ENCODE measurements at regions not wholly inside any gene's neighbourhood (a gene's known extent, or its start where the extent isn't known, plus 50 kb on each side); places are given as distances from the start of the nearest gene placed in this dataset.
A peak's percentile ranks its signal among the peaks of the same experiment; 100 is the strongest.

DNA sequence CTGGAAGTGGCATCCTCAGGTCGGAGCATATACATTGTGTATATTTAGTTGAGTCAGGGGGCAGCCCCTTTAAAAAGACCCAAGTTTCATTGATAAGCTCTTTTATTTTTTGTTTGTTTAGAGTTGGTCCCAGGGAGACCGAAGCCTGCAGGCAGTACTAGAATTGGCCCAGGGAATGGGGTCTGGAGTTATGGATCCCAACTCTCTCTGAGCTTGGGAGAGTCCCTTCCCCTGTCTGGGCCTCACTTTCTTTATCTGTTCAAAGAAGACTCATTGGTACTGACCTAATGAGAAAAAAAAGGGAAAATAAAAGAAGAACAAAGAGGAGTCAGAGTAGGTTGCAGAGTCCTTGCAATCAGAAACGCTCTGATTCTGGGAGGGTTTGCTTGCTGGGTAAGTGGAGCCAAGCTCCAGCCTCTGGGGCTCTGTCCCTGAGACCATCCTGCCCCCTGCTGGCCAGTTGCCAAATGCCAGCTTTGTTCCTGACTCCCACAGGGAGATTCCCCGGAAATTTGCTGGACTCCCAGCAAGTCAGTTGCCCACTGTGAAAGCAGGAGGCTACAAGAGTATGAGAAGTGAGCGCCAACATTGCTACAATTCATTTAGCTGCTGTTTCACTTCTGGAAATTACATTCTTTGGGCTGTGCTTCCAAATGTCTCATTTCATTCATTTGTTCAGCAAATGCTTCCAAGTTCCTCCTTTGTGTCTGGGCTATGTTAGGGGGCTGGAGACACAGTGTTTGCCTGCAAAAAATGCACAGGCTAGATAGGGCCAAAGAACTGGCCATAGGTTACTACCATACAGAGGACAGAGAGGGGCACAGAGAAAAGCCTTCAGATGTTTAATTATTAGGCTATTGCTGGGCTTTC lies 156.2 kb downstream of the MELK start:
- DNase-seq, result peak; percentile 40 to 64

DNA sequence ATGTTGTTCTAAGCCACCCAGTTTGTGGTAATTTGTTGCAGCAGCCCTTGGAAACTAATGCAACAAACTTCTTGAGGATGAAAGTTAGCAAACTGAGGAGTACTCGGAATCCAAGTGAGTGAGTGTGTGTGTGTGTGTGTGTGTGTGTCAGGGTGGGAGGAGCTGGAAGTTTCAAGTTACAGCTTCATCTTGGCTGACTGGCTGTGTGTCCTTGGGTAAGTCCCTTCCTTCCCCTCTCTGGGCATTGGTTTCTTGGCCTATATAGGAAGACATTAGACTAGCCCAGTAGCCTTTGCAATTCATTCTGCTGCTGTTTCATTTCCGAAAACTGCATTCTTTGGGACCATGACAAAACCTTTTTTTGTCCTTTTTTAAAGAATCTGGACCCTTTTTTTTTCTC lies 157.2 kb downstream of the MELK start:
- no peak for DNase-seq

DNA sequence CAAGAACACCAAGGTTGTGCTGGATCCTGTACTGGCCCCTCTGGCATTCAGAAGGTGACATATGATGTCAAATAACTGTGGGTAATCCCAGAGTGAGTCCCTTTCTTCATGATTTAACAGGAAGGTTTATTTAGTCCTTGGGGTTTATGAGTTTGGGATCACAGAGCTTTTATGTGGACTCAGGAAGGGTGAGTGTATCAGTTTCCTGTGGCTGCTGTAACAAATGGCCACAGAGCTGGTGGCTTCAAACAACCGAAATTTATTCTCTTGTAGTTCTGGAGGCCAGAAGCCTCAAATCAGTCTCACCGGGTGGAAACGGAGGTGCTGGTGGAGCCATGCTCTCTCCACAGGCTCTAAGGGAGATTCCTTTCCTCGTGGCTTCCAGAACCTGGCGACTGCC lies 157.7 kb downstream of the MELK start:
- DNase-seq, result no peak

DNA sequence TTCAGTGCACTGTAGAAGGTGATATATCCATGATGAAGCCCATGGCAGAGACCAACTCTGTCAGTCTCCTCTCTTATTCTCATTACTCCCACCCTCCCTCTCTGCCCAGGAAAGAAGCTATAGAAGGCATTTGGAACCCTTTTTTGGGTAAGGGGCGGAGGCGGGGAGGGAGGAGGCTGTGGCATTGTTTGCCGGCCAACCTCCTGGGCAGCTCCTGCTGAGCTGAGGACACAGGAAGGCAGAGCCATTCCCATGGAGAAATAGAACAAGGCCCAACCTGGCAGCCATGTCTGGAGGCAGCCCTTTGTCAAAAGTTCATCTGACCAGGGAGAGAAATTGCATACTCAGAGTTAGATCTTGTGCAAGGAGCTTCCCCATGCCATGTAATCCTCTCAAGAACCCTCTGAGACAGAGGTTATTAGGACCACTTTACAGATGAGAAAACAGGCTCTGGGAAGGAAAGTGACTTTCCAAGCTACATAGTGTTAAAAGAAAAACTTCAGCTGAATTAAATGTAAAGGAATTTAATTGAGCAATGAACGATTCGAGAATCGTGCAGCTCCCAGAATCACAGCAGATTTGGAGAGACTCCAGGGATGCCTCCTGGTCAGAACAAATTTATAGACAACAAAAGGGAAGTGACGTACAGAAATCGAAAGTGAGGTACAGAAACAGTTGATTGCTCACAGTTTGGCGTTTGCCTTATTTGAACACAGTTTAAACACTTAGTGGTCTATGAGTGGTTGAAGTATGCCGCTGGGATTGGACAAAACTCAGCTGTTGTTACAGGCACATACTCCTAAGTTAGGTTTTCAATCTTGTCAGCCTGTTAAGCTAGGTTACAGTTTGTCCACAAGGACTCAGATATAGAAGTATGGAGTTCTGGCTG lies 158.6 kb downstream of the MELK start:
- peak; percentile 6 to 13 for DNase-seq

DNA sequence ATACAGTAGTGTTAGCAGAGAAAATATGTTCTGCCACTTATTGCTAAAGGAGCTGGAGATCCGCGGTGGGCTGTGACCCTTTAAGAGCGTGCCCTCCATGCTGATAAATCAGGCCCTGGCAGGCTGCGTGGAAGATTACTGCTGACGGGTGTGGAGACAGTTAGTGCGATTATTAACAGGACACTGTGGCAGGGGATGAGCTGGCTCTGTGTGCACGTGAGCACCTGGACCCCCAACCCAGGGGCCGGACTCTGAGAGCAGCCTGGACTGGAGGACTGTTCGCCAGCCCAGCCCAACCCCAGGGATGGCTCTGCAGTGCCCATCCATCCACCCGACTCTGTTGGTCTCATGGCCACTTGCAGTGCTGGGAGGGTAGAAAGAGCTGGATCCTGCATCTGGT lies 162.0 kb downstream of the MELK start:
- no peak for DNase-seq

DNA sequence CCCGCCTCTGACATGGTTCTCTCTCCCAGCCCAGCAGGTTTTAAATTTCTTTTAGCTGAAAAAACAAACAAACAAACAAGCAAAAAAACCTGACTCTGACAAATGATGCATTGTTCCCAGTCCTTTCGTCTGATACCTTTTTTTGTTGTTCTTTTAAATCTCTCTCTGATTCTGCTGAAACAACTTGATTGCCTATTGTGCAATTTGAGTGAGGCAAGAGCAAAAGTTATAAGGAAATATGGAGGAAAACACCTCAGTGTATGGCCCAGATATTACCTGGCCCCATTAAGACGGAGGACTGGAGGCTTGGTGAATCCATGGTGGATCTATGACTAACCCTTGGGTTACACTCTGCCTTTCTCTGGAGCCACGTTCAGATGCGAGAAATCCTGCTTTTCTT lies 164.0 kb downstream of the MELK start:
- DNase-seq, result no peak

DNA sequence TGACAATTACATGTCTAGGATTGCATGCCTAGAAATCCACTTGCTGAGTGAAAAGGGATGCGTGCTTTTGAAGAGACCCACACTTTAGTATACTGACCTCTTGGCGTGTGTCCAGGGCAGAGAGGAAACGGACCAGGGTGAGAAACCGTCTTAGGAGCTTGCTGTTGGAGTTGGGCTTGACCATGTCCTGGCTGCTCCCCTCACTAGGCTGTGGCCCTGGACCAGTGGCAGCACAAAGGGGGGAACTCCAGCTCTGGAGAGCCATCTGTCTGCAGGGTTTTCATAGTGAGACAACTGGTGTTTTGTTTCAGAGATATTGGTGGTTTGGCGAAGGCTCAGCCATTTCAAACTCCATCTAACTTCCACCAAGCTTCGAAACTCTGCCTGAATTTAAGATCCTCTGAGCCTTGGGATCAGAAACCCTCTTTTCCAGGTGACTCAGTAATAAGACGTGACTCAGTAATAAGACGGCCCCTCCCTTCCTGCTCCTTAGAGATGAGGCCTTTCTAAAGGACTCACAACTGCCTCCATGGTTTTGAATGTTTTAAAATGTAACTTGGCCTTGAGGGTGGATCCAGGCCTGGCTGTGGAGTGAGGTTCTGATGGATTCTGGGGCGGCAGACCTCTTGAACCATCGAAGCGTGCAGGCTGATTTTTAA lies 165.8 kb downstream of the MELK start:
- no peak for DNase-seq

DNA sequence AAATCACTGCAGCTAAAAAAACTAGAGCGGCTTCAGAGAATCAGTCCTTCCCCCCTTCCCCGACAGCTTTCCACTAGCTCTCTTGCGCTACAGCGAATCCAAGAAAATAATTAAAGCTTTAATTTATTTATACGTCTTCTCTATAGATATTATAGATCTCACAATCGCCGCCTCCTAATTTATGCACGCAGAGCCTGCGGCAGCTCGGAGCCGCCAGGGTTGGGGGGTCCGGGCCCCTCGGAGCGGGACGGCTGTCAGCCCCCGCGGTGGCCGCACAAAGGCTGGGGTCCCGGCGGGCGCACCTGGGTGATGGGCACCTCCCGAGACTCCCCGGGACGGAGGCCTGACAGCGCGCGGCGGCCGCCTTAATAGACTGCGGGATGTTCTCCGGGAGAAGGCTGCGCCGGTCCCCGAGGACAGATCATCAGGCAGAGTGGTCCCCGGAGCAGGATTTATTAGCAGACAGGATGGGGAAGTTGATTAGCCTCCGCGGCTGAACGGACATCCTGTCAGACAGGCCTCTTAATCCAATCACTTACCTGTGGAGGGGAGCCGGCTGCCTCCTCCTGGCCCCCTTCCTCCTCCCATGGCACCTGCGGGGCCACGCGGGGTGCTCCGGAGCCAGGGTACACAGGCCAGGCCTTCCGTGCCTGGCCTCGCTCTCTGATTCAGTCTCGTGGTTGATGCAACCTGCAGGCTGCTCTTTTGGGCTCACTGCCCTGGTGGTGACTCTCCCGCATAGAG lies 166.8 kb downstream of the MELK start:
- no peak for DNase-seq

DNA sequence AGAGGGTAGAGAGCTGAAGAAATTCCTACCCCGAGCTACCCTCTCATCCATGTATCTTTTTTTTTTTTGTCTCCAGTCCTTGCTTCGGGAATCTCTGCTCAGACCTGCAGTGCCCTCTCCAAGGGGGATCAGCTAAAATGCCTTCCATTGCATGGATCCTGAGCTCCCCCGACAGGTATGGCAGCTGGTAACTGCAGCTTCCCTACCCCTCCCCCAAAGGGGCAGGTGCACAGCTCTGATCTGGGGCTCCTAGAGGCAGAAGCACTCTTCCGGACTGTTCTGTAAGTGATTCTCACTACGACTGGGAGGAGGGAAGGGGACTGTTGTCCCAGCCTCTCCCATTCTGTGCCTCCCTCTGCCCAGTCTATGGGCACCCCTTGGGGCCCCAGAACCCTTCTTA lies 169.6 kb downstream of the MELK start:
- no peak for DNase-seq

DNA sequence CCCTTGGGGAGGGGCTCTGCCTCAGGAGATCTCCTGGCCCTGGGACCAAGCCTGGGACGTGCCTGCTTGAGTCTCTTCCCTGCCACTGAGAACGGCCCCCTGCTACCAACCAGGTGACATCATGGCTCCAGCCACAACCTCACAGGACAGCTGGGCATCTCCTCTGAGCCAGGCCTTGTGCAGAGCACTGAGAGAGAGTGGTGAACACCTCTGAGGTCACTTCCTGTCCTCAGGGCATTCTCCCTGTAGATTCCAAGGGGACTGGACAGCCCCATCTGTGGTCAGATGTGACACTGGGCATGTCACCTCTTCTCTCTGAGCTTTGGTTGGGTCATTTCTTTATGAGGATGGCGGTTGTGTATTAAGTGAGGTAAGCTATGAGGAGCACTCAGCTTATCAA lies 172.0 kb downstream of the MELK start:
- DNase-seq, result no peak

DNA sequence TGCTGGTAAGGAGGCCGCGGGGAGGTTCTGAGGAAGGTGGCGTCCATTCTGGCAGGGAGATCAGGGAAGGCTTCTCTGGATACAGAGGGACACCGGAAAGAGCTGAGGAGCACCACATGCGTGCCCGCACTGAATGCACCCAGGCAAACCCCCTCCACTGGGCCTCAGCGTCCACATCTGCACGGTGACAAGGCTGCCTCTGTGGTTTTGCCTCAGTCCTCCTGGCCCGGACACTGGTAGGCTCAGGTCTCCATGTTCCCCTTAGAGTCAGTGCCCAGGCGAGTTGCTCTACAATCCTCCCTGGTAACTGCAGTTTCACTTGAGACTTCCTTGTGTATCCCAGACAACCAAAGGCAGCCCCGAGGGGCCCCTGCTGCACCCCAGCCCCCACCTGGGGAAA lies 173.3 kb downstream of the MELK start:
- no peak for DNase-seq

DNA sequence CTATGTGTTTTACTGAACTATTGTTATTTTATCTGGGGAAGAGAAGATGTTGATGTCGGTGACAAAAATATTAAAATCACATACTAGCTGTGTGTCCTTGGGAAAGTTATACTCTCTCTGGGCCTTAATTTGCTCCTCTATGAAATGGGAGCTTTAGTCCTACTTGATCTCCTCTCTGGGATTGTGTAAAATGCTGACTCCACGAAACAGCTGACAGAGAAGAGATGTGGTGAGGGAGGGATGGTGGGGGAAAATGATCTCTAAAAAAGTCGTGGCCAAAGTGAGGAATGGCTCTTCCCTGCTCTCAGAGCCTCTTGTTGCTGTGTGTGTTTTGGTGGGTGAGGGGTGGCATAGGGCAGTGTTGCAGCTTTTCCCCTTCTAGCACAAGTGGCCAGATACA lies 173.7 kb downstream of the MELK start:
- DNase-seq, result no peak

DNA sequence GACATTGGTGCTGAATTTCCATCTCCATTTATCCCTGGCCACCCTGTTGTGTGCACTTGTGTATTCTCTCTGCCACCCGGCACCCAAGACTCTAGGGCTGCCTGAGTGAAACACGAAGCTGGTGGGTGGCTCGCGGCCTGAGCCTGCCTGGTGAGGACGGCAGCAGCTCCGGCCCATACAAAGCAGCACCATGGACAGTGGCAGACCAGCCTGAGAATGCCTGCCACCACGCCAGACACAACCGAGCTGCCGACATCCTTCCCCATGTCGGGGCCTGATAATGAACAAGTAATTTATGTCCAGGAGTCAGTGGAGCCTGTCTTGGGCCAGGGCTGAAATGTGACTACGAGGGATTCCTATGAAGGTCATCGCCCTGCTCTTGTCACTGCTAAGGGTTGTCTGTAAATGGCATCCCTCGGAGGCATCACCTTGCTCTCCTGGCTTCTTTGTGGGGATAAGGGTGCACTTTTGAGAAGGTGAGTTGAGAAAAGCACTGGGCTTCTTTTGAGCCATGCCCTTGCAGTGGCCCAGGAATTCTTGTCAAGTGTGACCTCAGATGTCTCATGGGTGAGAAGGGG lies 175.7 kb downstream of the MELK start:
- DNase-seq, result no peak

DNA sequence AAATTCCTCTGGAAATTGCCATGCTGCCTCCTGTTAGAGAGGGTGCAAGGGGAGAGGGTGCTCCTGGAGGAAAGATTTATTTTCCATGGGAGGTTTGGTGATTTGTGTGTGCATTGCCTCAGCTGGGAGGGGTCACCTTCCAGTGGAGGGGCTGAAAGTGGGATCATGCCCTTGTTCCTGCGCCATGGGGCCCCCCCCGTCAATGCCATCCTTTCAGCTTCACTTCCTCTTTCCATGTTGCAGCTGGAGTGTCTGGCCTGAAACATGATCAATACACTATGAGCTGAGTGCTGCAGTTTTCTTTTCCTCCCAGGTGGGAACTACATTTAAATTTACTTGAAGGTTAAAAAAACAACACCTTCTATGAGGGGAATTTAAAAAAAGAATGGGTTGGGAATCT lies 176.8 kb downstream of the MELK start:
- DNase-seq, result no peak

DNA sequence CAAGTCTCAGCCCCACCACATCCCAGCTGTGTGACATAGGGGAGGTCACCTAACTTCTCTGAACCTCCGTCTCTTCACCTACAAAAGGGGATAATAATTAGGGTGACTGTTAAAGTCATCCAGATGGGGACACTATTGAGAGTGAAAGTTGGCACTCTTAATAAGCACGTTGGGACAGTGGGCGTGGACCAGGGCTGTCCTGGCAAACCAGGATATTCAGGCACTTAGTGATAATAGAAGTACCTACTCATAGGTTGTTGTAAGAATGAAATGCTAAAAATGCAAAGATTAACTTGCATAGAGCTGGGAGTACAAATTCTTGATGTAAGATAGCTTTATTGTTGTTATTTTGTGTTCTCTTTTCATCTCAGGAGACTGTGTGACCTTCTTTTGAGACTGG lies 177.9 kb downstream of the MELK start:
- DNase-seq, result no peak

DNA sequence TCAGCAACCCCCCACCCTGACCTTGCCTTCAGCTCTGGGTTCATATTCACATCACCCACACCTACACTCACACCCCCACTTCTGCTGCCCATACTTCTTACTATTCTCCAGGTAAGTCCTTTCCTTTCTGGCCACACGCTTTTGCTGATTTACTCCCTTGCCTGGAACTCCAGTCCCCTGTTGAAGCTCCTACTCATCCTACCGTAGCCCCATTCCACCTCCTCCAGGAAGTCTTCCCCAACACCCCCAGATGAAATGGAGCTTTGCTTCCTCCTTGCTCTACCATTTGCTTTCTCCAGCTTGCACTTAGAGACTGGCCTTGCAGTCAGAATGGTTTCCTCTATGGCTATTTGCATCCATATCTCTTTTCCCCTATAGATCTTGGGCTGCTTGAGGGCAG lies 182.3 kb downstream of the MELK start:
- DNase-seq, result no peak

DNA sequence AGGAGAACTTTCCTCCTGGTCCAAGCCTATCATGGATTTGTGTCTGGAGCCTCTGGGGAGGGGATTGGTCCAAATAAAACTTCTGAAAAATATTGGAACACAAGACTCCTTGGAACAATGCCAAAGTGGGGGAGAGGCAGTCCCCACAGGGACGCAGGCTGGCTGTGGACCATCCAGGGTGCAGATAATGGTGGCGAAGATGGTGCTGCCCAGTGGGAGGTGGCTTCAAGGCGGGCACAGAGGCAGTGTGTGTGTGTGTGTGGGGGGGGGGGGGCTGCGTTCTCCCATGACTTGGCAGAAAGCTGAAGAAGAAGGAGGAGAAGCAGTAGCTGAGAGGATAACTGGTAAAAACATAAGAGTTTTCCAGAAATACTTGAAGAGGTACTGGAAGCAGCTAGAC lies 186.4 kb downstream of the MELK start:
- DNase-seq, result no peak

DNA sequence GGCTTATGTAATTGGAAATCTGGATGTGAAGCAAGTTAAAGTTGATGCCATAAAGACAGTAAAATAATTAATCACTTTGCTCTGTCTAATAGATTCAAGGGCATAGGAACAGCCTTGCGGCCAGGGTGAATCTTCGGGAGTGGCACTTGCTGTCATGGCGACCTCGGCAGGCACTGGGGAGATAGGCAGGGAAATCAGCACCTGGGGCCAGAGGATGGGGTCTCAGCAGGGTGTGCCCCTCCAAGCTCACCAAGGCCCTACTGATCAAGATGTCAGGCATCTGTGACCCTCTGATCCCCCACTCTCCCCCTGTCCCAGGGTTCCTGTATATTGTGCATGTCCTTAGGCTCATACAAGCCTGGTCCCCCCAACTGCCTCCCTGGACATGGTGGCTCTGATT lies 187.3 kb downstream of the MELK start:
- DNase-seq, result no peak

DNA sequence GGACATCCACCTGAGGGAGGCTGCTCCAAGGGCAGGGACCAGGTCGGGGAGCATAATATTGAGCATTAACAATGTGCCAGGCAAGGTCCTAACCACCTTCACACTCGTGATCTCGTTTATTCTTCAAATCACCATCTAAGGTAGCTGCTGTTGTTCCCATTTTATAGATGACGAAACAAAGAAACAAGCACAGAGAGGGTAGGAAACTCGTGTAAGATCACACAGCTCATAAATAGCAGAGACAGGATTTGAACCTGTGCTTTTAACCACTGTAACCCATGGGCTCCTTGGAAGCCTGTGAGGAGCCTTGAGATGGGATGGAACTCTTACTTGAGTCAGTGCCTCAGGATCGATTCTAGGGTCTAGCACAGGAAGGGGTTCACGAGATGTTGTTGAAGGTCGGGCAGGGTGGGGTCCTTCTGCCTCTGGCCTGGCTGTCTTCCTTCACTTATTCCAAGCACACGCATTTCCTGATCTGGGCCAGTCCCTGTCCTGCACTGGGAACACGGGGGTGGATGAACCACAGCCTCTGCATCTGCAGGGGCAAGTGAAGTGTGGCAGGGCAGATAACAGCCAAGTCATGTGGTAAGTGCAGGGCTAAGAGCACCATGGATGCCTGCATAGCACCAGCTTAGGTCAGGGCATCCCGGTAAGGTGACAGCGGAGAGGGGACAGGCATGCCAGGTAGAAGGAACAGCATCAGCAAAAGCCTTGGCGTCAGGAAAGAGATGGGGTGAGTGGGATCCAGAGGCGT lies 188.1 kb downstream of the MELK start:
- no peak for DNase-seq

DNA sequence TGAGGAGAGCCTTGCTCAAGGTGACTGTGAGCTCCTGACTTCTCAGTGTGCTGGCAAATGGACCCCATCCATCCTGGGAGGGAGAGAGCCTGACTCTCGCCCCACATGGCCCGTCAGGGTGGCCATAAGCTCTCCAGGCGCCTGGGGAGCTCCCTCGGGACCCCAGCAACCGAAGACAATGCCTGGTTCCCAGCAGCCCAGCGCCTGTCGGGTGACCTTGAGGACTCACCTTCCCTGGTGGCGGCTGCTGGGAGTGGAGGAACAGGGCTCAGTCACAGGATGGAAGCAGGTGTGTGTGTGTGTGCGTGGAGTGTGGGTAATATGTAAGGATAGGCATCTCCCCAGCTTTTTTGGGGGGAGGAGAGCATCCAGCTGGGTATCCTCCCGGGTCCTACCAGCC lies 190.3 kb downstream of the MELK start:
- DNase-seq, result no peak

DNA sequence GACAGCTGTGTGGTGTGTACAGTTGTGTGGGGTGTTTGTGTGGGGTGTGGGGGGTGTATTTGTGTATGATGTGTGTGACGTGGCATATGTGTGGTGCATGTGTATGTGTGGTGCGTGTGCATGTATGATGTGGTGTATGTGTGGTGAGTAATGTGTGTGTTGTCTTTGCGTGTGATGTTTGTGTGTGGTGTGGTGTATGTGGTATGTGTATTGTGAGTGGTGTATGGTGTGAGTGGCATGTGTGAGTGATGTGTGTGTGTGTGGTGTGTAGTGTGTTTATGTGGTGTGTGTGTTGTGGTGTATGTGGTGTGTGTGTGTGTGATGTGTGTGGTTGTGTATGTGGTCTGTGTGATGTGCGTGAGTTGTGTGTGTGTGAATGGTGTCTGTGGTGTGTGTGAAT lies 191.1 kb downstream of the MELK start:
- DNase-seq, result no peak

All from CD4-positive, alpha-beta T cell treated with Interferon alpha-2 for 1 hour (primary cell).